SK-N-SH treated with all-trans-retinoic acid at 6 μM for 48 hours (cell line): ENCODE measurements at regions not wholly inside any gene's neighbourhood (a gene's known extent, or its start where the extent isn't known, plus 50 kb on each side); places are given as distances from the start of the nearest gene placed in this dataset.

ENCODE experiments used
- PATZ1 ChIP-seq: fragments of 250-450 bp; sonication (Bioruptor Pico); IDR thresholded peaks from 2 replicates; pipeline ENCODE4 v1.8.0; 2020; ENCODE audit warnings: mild to moderate bottlenecking, moderate library complexity, borderline replicate concordance
- RARB ChIP-seq: fragments of 250-450 bp; sonication (Bioruptor Pico); IDR thresholded peaks from 2 replicates; pipeline ENCODE4 v1.8.0; 2021; ENCODE audit warnings: mild to moderate bottlenecking, moderate library complexity
- TOX ChIP-seq: fragments of 250-450 bp; sonication (Bioruptor Pico); IDR thresholded peaks from 2 replicates; pipeline ENCODE4 v1.8.0; 2021; ENCODE audit warnings: mild to moderate bottlenecking, moderate library complexity, borderline replicate concordance
- ZFP30 ChIP-seq: fragments of 450-650 bp; formaldehyde crosslinking; IDR thresholded peaks from 2 replicates; pipeline ENCODE4 v1.5.0; 2022; ENCODE audit warnings: mild to moderate bottlenecking, moderate library complexity
- ZNF70 ChIP-seq: fragments of 450-650 bp; formaldehyde crosslinking; IDR thresholded peaks from 2 replicates; pipeline ENCODE4 v1.5.0; 2020; ENCODE audit warnings: mild to moderate bottlenecking, moderate library complexity

- TF ChIP-seq PATZ1 (no peak), ZNF70 (CRISPR knock-in tag) (no peak), ZFP30 (CRISPR knock-in tag) (no peak), TOX (no peak), RARB (CRISPR knock-in tag) (no peak)
These were observed 62.6 kb upstream of the SEM1 start for GRCh38 chr7:96772139-96772694.
